A172 (cell line): ENCODE measurements at regions not wholly inside any gene's neighbourhood (a gene's known extent, or its start where the extent isn't known, plus 50 kb on each side); places are given as distances from the start of the nearest gene placed in this dataset.
"Not testable (repeated sequence)": the region's sequence is repeated elsewhere in the genome, so short reads cannot be mapped to it uniquely, and the experiment has no call there.

Experiments
- DNase-seq: peaks from one replicate; pipeline ENCODE4 v3.0.0-alpha.2; 2015; ENCODE audit warnings: low spot score

DNA sequence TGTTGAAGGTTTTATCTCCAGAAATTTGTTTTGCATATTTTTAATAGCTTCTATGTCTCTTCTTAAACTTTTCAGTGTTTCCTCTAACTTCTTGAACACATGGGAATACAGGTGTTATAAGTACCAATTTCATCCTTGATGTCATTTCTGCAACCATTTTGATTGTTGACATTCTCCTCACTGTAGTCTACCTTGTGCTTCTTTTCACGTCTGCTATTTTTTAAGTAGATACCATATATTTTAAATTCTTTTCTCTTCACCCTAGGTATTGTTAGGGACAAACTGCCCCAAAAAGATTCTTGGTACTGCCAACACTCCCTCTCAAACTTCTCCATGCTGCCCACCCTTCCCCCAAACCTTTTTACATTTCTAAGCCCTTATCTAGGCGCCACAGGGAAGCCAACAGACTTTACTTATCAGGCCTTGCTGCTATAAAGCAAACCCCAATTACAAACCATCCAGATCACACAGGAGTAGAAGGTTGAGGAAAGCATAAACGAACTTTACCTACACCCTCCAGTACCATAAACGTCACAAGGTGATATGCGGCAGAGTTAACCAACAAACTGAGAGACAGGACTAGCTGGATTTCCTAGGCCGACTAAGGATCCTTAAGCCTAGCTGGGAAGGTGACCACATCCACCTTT lies 1165.3 kb downstream of the TAF11L14 start:
- DNase-seq: no peak

GRCh38 chr5:18800293-18801025 lies 1166.2 kb downstream of the TAF11L14 start:
- DNase-seq: no peak

- DNase-seq: not testable (repeated sequence)
Measured at GRCh38 chr5:18801413-18801812, 1167.2 kb downstream of the TAF11L14 start.

- no peak for DNase-seq
Measured at GRCh38 chr5:18802336-18802735, 1168.1 kb downstream of the TAF11L14 start.

DNA sequence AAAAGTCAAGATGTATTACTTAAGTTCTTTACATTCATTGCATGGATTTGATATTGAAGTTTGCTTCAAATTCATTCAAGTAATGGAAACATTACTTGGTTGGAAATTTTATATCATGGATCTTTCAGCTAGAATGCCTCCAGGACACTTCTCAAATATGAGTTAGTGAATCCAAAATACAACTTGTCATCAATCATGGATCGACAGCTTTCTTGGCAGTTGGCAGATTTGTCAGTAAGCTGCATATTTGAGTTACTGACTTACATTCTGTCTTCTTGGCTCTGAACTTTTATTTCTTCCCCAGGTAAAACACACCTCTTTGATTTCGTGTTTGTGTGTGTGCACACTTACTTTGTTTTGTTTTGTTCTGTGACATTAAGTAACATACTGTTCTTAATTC lies 1171.1 kb downstream of the TAF11L14 start:
- DNase-seq: no peak

DNA sequence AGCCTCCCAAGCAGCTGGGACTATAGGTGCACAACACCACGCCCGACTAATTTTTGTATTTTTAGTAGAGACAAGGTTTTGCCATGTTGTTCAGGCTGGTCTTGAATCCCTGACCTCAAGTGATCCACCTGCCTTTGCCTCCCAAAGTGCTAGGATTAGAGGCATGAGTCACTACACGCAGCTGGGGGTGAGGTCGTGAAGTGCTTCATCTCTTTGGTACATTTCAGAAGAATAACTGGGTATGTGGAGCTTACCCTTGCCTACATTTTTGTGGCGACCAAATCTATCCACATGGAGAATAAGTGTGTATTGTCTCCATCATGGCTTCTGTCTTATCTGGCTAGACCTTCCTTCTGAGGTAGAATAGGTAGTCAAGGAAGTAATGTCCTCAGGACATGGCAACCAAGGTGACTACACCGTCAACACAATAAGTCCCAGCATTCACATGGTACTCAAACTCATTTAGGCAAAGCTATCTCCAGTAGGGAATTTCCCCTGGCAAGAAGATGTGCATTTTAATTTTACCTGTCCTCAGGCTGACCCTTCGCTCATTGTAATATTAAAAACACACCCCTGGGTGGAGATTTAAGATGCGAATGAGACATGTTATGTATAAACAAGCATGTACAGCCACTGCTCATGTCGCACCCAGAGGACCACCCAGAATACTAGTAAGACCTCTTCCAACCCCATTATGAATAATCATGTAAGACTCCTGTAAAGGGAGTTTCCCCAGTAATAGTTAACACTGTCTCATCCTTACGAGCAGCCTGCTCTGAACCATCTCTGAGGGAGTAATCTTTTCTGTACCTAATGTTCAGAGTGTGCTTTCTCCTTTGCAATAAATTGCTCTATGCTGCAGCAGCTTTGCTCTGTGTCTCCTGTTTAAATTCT lies 1173.2 kb downstream of the TAF11L14 start:
- peak; percentile 22 for DNase-seq

- DNase-seq: peak; percentile 25
Measured at GRCh38 chr5:18811661-18812060, 1176.3 kb downstream of the CDH18 start.

- no peak for DNase-seq
Measured at GRCh38 chr5:18828351-18828750, 1159.6 kb downstream of the CDH18 start.

DNA sequence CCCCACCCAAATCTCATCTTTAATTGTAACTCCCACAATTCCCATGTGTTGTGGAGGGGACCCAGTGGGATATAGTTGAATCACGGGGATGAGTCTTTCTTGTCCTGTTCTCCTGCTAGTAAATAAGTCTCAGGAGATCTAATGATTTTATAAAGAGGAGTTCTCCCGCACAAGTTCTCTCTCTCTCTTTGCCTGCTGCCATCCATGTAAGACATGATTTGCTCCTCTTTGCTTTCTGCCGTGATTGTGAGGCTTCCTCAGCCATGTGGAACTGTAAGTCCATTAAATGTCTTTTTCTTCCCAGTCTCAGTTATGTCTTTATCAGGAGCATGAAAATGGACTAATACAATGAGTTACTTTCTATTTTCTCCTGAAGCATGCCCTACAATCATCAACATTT lies 1158.5 kb downstream of the CDH18 start:
- no peak for DNase-seq

GRCh38 chr5:18850216-18850615 lies 1137.8 kb downstream of the CDH18 start:
- no peak for DNase-seq

DNA sequence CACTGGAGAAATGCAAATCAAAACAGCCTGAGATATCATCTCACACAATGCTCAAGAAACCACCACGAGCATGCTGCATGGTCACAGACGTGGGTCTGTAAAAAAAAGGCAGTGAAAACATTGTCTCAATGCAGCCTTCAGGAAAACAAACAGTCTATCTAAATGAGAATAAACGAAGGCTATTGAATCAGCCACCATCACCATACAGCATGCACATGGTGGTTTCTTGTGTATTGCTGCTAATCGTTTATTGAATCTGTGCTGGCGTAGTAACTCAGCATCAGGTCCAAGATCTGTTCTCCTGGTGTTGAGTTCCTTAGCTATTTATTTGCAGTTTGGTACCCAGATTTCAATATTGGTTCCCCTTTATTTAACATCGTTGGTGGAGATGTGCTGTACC lies 1115.0 kb downstream of the CDH18 start:
- no peak for DNase-seq

- DNase-seq: no peak
Measured at GRCh38 chr5:18876565-18876964, 1111.4 kb downstream of the CDH18 start.

DNA sequence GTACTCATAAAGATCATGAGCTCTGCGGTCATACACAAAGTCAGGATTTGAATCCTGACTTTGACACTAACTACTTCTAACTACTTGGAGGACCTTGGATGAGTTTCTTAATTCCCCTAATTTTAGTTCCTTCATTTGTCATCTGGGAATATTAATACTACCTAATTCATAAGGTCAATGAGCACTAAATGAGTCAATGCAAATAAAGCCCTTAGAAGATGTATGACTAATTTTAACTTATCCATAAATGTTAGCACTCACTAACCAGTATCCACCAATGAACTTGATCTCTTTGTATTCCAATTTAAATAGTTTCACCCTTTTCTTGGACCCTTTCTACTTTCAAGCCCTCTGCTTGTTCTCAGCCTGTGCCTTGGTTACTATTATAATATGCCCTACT lies 1106.4 kb downstream of the CDH18 start:
- DNase-seq: no peak

- no peak for DNase-seq
Measured at GRCh38 chr5:18882154-18882553, 1105.8 kb downstream of the CDH18 start.

- DNase-seq: no peak
Measured at GRCh38 chr5:18888821-18889220, 1099.2 kb downstream of the CDH18 start.

DNA sequence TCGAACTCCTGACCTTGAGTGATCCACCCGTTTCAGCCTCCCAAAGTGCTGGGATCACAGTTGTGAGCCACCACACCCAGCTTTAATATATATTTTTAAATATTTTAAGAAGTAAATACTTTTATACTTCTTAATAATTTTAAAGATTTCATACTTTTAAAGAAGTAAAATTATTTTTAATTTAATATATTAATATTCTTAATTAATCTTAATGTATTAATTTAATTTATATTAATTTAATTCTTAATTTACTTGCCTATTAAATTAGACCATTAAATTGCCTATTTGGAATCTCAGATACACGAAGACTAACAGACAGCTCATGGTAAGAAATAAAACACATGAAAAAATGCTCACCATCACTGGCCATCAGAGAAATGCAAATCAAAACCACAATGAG lies 1087.4 kb downstream of the CDH18 start:
- DNase-seq: no peak

- no peak for DNase-seq
Measured at GRCh38 chr5:18920966-18921365, 1067.0 kb downstream of the CDH18 start.

- DNase-seq: no peak
Measured at GRCh38 chr5:18932081-18932480, 1055.9 kb downstream of the CDH18 start.

GRCh38 chr5:18944771-18945170 lies 1043.2 kb downstream of the CDH18 start:
- DNase-seq: peak; percentile 20

GRCh38 chr5:18954239-18954638 lies 1033.8 kb downstream of the CDH18 start:
- DNase-seq: no peak

- DNase-seq: no peak
Measured at GRCh38 chr5:18959535-18959934, 1028.5 kb downstream of the CDH18 start.

DNA sequence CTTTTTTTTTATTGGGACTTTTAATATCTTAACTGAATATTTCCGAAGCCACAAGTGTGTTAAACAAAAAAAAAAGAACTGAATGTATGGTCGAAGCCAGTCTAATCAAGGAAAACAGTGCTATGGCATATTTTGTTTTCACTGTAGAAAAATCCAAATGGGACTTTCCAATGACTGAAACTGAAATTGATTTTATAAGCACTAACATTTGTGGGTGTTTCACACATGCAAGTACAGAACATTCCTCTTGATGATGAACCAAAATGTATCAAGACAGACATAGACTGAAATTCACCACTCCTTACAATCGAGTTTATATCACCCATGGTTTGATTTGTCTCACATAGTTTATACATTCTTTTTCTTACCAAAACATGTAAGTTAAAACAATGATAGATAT lies 1026.8 kb downstream of the CDH18 start:
- no peak for DNase-seq

DNA sequence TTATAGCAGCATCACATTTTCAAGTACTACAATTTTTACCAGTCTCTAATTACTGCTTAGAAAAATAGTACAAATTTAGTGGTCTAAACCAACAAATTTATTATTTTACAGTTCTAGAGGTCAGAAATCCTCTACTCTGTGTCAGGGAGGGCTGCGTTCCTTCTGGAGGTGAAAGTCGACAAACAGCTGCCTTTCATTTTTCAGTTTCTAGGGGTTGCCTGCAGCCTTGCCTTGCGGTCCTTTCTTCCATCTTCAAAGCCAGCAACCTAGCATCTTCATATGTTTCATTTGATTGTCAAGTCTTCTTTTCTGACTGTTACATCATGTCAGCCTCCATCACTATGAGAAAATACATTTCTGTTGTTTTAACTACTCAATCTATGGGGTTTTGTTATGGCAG lies 1022.1 kb downstream of the CDH18 start:
- no peak for DNase-seq
